GM18511 (cell line): ENCODE measurements at regions not wholly inside any gene's neighbourhood (a gene's known extent, or its start where the extent isn't known, plus 50 kb on each side); places are given as distances from the start of the nearest gene placed in this dataset.

Experiments
- ATAC-seq: cut with Tn5 transposase; IDR thresholded peaks from one replicate; pipeline ENCODE4 v1.9.1; 2021; ENCODE audit warnings: mild to moderate bottlenecking, moderate library complexity; ENCODE audit not compliant: unreplicated experiment

DNA sequence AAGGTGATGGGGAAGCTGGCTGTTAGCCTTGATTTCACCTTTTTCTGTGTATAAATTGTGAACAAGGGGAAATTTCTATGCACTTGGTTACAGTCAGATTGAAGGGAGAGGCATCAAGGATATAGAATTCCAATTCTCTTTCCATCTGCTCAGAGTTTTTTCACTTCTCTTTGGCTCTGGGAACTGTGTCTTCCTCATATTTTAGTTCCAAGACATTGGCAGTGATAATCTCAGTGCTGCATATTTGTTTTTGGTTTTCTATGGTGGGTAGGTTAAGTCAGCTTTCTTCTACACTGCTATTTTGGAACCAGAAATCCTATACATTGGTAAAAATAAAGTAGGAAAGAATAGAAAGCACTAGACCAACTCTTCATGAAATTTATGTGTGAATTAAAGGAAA, 569.6 kb upstream of the CXADR start:
- no peak for ATAC-seq

DNA sequence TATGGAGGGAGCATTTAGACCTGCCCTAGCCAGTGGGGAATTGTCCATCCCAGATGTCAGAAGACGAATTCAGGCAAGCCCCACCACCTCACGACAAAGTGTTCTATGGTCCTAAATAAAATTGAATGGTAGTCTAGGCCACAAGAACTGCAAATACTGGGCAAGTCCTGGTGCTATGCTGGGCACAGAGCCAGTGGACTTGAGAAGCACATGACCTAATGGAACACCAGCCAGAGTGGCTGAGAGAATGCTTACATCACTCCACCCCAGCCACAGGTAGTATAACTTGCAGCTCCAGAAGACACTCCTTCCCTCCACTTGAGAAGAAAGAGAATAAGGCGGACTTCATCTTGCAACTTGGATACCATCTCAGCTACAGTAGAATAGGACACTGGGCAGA, 567.3 kb upstream of the CXADR start:
- ATAC-seq, result no peak

DNA sequence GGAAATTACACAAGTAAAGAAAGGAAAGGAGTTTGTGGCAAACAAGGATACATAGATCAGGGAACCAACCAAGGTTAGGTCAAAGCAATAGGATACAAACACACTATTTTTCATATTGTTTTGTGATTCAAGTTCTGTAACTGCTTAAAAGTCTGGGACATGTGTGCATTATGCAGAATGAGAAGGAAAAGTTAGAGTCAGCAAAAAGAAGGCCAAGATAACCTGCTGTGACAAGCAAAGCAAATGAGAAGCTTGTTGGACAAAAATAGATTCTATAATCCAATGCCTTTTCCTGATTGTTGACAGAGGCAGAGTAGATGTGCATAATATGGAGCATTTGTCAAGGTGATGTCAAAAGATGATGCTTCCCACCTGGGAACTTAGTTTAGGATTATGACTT, 556.0 kb upstream of the CXADR start:
- ATAC-seq, result no peak

DNA sequence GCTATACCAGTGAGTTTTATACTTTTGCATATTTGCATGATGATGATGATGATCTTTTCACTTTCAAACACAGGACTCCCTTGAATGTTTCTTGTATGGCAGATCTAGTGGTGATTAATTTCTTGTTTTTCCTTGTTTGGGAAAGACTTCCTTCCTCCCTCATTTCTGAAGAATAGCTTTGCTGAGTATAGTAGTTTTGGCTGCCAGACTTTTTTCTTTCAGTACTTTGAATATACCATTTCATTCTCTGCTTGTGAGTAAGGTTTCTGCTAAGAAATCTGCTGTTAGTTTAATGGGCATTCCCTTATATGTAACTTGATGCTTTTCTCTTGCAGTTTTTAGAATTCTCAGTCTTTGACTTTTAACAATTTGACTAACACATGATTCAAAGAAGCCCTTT, 547.4 kb upstream of the CXADR start:
- no peak for ATAC-seq

DNA sequence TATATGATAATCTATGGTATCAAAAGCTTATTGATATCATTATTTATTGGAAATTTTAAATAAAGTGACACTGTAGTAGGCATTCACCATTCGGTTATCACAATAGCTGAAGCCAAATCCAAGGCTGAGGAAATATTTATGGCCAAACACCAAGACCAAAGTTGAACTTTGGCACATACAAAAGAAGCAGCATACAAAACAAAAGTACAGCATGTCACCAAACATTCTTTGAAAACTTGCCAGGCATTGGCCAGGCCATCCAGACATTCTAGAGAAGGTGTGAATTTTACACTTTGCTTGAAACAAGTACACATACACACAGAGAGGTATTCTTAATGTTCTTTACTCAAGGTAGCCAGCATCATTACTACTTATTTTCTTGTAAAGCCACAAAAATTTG, 544.4 kb upstream of the CXADR start:
- no peak for ATAC-seq

DNA sequence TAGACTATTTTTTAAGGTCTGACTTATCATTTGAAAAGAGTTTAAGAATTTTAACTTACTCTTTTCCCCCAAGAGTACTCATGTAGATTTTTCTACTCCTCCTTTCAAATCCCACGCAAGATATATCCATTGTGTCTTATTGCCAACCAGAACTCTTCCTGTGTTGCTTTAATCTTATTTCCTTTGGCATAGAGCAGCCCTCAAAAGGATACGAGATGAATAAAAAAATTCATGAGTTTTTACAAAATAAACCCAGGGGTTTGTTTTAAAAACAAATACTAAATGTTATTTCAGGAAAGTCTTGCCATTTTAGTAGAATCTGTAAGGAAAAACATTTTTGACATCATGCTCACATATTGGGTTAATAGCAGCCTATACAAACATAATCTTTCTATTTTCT, 543.2 kb upstream of the CXADR start:
- ATAC-seq, result no peak

DNA sequence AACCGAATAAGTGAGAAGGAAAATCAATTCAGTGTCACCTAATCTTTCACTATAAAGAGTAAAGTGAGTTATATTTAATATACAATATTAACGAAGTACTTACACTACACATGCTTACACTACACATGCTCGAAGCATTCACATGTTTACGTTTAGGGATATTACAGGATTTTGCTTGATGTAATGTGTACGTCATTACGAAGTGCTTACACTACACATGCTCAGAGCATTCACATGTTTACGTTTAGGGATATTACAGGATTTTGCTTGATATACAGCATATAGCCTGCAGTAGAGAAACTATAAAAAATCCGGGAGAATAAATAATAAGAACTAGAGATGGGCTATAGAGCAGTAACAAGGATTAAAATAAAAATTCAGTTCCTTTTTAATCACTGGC, 538.8 kb upstream of the CXADR start:
- no peak for ATAC-seq

DNA sequence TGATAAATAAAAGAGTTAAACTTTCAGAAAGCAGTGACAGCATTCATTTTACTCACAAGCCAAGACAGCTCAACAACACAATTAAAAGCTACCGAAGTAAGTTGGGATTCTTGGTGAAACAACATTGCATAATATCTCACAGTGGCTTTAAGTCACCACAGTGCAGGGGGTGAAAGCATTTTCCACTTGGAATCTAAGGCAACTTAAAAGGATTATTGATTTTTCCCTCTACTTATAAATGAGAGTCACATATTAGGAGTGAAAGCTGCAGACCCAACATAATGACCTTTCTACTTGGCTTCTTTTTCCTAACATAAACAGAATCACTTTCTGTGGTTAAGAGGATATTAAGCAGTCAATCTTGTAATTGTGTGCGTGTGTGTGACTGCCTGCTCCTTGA, 536.6 kb upstream of the CXADR start:
- no peak for ATAC-seq

DNA sequence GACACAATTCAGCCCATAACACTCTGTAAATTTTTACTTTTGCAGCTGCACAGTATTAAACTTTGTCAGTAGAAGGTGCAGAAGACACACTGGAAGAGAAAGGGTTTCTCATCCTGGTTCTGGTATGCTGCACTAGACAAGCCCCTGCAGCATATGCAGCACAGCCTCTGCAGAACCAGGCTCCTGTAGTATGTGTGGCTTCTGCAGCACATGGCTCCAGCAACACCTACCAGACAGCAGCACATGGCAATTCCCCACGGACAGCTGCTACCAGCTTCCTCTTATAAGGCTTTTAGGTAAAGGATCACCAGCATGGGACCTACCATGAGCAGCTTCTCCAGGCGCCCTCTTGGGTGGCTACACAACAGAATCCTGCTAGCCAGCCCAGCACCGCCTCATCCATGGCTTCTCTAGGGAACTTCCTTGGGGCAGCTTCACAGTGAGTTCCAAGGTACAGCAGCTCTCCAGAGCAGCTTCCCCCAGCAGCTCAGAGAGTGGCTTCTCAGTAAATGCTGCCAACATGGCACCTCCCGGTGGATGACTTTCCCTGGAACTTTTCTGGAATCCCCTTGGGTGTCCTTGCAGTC, 534.4 kb upstream of the CXADR start:
- ATAC-seq, result no peak

DNA sequence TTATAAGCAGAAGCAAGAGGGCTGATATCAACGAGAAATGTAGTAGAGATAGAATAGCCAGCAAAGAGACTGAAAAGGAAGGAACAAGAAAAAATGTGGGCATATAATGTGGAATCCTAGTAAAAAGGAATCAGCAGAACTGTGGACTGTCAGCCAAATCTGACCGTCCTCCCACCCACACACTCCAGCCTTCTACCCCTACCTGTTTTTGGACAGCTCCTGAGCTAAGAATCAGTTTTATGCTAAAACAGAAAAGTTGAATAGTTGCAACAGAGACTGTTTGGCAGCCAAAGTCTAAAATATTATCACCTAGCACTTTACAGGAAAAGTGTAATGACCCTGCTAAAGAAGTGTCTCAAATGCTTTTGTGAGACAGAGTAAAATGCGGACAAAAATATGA, 533.3 kb upstream of the CXADR start:
- no peak for ATAC-seq

DNA sequence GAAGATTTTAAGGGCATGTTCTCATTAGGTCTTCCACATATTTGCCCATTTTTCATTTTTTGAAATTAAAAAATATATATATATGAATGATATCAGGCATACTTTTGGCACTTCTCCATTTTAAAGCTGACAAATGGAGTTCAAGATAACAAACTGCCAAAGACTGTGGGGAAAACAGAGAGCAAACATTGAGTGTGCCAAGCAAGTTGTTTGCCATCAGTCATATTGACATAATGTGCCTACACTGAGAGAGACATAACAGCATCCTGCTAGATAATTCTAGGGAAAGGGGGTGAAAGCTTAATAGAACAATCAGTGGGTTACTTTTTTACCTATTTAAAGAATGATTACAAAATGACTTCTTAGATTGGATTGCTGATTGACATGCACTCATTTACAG, 529.4 kb upstream of the CXADR start:
- no peak for ATAC-seq

DNA sequence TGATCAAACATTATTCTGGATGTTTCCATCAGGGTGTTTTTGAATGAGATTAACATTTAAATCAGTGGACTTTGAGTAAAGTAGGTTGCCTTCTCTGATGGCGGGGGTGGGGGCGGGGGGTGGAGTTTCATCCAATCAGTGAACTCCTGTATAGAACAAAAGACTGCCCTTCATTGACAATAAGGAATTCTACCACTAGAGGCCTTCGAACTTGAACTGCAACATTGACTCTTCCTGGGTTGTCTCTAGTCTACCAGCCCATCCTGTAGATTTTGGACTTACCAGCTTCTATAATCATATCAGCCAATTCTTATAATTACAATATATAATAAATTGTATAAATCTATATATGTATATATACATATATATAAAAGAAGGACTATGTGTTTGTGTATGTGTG, 520.4 kb upstream of the CXADR start:
- no peak for ATAC-seq

DNA sequence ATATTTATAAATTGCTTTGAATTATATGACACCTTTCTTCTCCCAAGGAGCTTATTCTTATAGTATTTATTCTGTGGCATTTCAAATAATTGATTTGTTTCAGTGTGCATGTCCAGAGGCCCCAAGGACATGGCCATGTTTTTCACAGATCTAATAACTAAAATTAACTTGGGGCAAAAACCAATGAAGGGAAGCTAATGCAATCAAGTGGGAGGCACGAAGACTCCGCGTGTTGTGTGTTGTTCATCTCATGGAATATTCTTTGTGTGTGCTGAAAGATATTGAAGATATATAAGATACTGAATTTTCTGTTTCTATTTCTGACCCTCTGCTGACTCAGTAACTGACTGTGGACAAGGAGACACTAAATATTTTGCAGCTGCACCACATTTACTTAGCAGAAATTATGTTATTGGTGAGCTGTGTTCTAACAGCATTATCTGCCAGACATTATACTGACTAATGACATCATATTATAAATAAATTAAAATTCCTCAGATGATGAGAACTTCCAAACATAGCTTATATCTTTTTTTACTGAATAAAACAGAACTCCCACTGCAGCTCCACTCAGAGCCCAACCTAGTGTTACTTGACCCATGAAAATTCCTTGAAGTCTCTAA, 519.3 kb upstream of the CXADR start:
- ATAC-seq, result no peak

DNA sequence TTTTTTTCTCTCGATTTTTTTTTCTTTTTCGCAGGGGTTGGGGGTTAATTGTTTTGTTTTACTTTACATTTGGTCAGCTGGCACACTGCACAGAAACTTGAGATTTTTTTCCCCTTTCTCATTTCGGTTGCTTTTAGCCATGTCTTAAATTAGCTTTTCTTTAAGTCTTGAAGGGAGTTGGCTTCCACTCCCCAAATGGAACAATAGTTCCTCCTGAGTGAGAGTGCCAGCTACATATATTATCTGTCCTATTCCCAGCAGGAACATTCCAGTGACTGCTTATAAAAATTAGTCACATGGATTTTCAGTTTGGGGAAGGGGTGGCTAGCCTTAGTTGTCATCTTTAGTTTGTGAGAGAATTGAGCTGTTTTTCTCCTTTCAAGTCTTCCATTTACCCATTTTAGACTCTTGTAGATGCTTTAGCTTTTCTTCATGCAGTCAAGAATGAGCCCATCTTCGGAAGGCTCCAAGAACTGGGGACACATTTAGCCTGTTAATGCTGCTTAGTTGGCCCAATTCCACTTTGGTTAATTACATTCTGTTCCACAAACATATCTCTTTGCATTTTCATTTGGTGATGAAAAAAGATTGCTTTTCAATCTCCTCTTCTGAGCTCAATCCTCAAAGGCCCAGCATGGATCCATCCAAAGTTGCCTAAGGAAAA, 510.1 kb upstream of the CXADR start:
- no peak for ATAC-seq

DNA sequence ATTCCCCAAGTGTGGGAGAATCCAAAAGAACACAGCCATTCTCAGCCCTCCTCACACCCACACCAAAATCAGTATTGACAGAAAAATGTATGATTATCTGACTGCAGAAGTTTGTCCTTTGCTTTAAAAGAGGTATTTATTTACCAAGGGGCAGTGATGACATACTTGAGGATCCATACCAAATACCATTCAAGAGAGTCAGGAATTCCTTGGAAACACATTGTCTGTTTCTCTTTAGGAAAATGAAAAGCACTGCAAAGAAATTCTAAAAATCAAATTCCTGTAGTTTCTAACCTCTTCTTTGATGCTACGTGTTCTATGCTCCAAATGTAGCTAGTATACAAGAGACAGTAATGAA, 509.6 kb upstream of the CXADR start:
- no peak for ATAC-seq

DNA sequence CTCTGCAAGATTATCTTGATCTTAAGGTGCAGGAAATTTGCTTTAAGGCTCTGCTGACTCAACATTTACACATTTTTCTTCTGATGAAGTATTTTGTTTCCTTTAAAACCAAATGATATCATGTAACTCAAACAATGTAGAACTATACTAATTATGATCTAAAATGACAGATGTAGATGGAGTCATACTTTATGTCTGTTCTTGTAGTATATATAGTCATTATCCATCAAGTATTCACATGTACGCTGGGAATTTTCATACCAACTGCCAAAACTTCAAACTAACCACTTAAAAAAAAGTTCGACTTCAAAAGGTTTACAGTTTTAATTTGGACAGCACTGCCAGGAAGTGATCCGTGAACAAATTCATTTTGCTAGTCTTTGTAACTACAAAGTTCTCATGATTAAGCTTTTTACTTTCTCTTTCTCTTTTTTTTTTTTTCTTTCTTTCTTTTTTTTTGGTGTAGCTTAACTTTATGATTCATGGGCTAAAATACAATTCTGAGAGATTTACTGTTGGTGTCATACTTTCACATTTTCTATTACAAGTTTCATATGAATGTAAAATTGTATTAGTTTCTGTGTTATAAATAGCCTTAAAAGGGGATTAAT, 509.0 kb upstream of the CXADR start:
- no peak for ATAC-seq

DNA sequence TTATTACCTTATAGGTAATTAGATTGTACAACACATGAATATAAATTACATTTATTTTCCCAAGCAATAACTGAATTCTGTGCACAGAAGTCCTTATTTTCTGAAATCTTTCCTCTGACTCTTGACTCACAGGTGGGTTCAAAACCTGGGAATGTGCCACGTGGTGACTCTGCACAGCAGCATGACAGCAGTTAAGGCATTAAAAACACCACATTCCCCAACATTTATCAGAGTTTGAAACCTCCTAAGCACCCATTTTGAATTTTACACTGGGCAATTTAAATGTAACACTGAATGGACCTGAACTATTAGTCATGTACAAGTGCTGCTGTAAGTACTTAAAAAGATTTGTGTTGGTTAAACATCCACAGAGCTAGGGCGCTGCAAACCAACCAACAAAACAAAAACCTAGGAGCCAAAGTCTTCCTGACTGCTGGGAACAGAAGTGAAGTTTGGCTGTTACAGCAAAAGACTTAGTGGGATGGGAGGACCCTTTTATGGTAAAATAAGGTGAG, 480.6 kb upstream of the CXADR start:
- ATAC-seq, result no peak

DNA sequence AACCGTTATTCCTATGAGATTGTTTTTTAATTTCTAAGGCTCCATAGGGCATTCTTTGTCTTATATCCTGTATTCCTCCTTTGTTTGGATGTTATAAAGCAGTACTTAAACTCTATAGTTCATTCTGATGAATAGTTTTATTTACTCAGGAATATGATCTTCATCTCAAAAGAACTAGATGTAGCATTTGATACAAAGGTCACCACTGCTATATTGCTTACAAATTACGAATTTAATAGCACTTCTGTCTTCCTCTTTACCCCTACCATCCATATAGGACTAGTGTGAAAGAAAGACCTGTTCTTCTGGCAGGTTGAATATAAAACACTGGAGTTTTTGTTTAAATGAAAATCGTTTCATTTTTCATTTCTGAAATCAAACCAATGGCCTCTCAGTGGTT, 468.1 kb upstream of the CXADR start:
- ATAC-seq, result no peak

DNA sequence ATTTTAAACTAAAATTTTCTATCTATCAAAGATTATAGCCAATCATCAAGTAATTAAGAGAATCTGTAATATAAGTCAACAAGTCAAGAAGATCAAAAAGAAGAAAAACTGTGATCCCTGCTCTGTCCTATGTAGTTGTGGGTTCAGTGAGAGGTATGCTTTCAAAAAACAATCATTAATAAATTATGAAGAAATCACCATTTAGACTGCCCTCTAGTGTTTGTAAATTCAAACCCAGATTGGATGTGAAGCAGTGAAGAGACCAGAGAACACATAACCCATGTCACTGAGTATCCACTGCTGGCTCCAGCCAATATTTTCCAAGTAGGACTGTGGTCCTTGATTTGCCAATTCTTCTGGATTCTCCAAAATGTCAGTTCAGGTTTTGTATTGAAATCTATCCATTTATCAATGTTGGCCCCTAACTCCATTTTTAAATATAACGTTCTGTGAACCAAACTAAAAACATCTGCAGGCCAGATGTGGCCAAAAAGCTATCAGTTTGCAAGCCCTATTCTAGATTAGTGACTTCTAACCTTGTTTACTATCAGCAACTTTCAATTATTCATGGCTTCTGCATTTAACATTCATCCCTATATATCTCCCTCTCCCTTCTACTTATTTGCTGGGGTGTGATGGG, 467.5 kb upstream of the CXADR start:
- ATAC-seq, result no peak

DNA sequence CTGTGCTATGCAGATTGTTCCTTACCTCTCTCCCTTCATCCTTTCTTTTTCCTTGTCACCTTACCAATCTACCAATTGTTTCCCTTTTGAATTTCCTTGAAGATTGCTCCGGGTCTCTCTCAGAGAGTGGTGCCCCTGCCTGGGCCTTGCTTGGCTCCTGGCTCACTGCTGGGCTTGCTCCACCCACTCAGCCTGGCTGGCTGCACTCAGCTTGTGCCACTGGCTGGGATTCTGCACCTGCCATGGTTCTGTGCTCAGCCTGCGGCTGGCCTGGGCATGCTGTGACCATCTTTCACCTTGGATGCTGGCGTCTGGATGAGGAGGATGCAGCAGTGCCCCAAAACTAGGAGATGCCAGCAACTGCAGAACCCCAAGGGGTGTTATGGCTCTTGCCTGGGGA, 463.9 kb upstream of the CXADR start:
- no peak for ATAC-seq

DNA sequence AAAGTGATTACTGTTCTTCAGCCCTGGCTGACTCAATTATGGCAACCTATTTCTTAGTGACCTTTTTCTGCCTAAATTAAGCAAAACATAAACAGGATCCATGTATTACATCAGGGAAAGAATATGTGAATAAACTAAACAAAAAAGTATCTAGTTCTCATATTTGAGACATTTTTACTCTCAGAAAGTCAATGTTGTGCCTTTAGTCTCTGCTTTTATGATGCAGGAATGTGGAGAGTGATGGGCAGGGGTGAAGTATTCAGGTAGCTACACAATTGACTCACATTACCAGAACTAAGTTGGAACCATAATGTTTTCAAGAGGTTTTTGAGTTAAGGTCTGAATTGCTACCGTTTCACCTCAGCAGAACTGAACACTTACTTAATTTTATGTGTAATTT, 462.7 kb upstream of the CXADR start:
- no peak for ATAC-seq

DNA sequence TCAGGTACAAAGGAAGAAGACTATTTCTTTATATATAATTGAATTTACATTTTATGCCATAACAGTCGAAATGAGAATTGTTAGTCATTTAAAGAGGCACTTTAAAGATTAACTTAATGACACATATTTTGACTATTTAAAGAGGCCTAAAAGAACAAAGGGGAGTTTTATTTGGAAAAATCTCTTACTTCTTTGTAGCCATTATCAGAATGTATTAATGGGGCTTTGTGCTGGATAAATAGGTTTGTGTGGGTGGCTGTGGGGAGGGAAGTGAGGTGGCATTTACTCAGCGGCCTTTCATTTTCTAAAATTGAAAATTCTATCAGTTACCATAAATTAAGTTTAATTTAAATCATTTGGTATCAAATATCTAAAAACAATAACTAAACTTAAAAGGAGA, 462.2 kb upstream of the CXADR start:
- ATAC-seq, result no peak
